HEK293 (cell line): ENCODE measurements at regions not wholly inside any gene's neighbourhood (a gene's known extent, or its start where the extent isn't known, plus 50 kb on each side); places are given as distances from the start of the nearest gene placed in this dataset.
A peak's percentile ranks its signal among the peaks of the same experiment; 100 is the strongest.

ENCODE experiments used
- HOXC10 ChIP-seq: sonication (generic); formaldehyde crosslinking; IDR thresholded peaks from 2 replicates; pipeline ENCODE4 v1.8.1; 2023; ENCODE audit warnings: mild to moderate bottlenecking, missing genetic modification reagents
- IKZF3 ChIP-seq: fragments of 450-650 bp; IDR thresholded peaks from 2 replicates; pipeline ENCODE4 v1.5.0; 2018; ENCODE audit warnings: missing biosample characterization, mild to moderate bottlenecking, missing genetic modification characterization, moderate library complexity
- MZF1 ChIP-seq: fragments of 450-650 bp; formaldehyde crosslinking; IDR thresholded peaks from 2 replicates; pipeline ENCODE4 v1.5.1; 2017; ENCODE audit warnings: missing biosample characterization, missing genetic modification characterization, borderline replicate concordance
- SP2 ChIP-seq: fragments of 450-650 bp; formaldehyde crosslinking; IDR thresholded peaks from 2 replicates; pipeline ENCODE4 v1.5.1; 2016; ENCODE audit warnings: missing biosample characterization, missing genetic modification characterization
- SP3 ChIP-seq: fragments of 450-650 bp; formaldehyde crosslinking; IDR thresholded peaks from 2 replicates; pipeline ENCODE4 v1.5.1; 2016; ENCODE audit warnings: missing biosample characterization, missing genetic modification characterization
- ZBTB44 ChIP-seq: fragments of 450-650 bp; IDR thresholded peaks from 2 replicates; pipeline ENCODE4 v1.5.1; 2018; ENCODE audit warnings: missing biosample characterization, mild to moderate bottlenecking, missing genetic modification characterization
- ZFP37 ChIP-seq: fragments of 450-650 bp; formaldehyde crosslinking; IDR thresholded peaks from 2 replicates; pipeline ENCODE4 v1.5.1; 2016; ENCODE audit warnings: missing biosample characterization, missing genetic modification characterization
- ZNF146 ChIP-seq: fragments of 450-650 bp; formaldehyde crosslinking; IDR thresholded peaks from 2 replicates; pipeline ENCODE4 v1.5.1; 2016; ENCODE audit warnings: missing biosample characterization, missing genetic modification characterization
- ZNF2 ChIP-seq: fragments of 450-650 bp; formaldehyde crosslinking; IDR thresholded peaks from 2 replicates; pipeline ENCODE4 v1.5.1; 2016; ENCODE audit warnings: missing biosample characterization, missing genetic modification characterization
- ZNF223 ChIP-seq: fragments of 450-650 bp; formaldehyde crosslinking; IDR thresholded peaks from 2 replicates; pipeline ENCODE4 v1.5.1; 2016; ENCODE audit warnings: missing biosample characterization, missing genetic modification characterization
- ZNF24 ChIP-seq: fragments of 450-650 bp; formaldehyde crosslinking; IDR thresholded peaks from 2 replicates; pipeline ENCODE4 v1.5.1; 2016; ENCODE audit warnings: missing biosample characterization, missing genetic modification characterization
- ZNF248 ChIP-seq: fragments of 450-650 bp; formaldehyde crosslinking; IDR thresholded peaks from 2 replicates; pipeline ENCODE4 v1.5.1; 2017; ENCODE audit warnings: missing biosample characterization, missing genetic modification characterization
- ZNF280D ChIP-seq: fragments of 450-650 bp; formaldehyde crosslinking; IDR thresholded peaks from 2 replicates; pipeline ENCODE4 v1.5.1; 2016; ENCODE audit warnings: missing biosample characterization, missing genetic modification characterization
- ZNF350 ChIP-seq: fragments of 450-650 bp; formaldehyde crosslinking; IDR thresholded peaks from 2 replicates; pipeline ENCODE4 v1.5.0; 2017; ENCODE audit warnings: missing biosample characterization, mild to moderate bottlenecking, missing genetic modification characterization
- ZNF391 ChIP-seq: fragments of 450-650 bp; formaldehyde crosslinking; IDR thresholded peaks from 2 replicates; pipeline ENCODE4 v1.5.1; 2016; ENCODE audit warnings: low read depth, missing biosample characterization, missing genetic modification characterization, borderline replicate concordance
- ZNF398 ChIP-seq: fragments of 450-650 bp; formaldehyde crosslinking; IDR thresholded peaks from 2 replicates; pipeline ENCODE4 v1.5.1; 2017; ENCODE audit warnings: missing biosample characterization, missing genetic modification characterization
- ZNF544 ChIP-seq: fragments of 450-650 bp; formaldehyde crosslinking; IDR thresholded peaks from 2 replicates; pipeline ENCODE4 v1.5.0; 2017; ENCODE audit warnings: missing biosample characterization, missing genetic modification characterization
- ZNF561 ChIP-seq: fragments of 450-650 bp; IDR thresholded peaks from 2 replicates; pipeline ENCODE4 v1.5.1; 2018; ENCODE audit warnings: missing biosample characterization, missing genetic modification characterization, borderline replicate concordance
- ZNF639 ChIP-seq: fragments of 450-650 bp; formaldehyde crosslinking; IDR thresholded peaks from 2 replicates; pipeline ENCODE4 v1.5.1; 2016; ENCODE audit warnings: missing biosample characterization, missing genetic modification characterization
- ZNF692 ChIP-seq: fragments of 450-650 bp; formaldehyde crosslinking; IDR thresholded peaks from 2 replicates; pipeline ENCODE4 v1.5.1; 2016; ENCODE audit warnings: missing biosample characterization, missing genetic modification characterization
- ZNF707 ChIP-seq: fragments of 450-650 bp; formaldehyde crosslinking; IDR thresholded peaks from 2 replicates; pipeline ENCODE4 v1.5.1; 2016; ENCODE audit warnings: missing biosample characterization, missing genetic modification characterization
- ZNF830 ChIP-seq: fragments of 450-650 bp; IDR thresholded peaks from 2 replicates; pipeline ENCODE4 v1.5.0; 2018; ENCODE audit warnings: missing biosample characterization, missing genetic modification characterization, low read depth, mild to moderate bottlenecking, moderate library complexity
- TF ChIP-seq, protein P1 (sequence below): fragments of 450-650 bp; formaldehyde crosslinking; IDR thresholded peaks from 2 replicates; pipeline ENCODE4 v1.5.1; 2016; ENCODE audit warnings: missing biosample characterization, missing genetic modification characterization, low read depth
- TF ChIP-seq, protein P2 (sequence below): fragments of 450-650 bp; formaldehyde crosslinking; IDR thresholded peaks from 2 replicates; pipeline ENCODE4 v1.5.1; 2016; ENCODE audit warnings: missing biosample characterization, missing genetic modification characterization
- TF ChIP-seq, protein P3 (sequence below): fragments of 450-650 bp; formaldehyde crosslinking; IDR thresholded peaks from 2 replicates; pipeline ENCODE4 v1.5.0; 2017; ENCODE audit warnings: missing biosample characterization, missing genetic modification characterization, borderline replicate concordance

DNA sequence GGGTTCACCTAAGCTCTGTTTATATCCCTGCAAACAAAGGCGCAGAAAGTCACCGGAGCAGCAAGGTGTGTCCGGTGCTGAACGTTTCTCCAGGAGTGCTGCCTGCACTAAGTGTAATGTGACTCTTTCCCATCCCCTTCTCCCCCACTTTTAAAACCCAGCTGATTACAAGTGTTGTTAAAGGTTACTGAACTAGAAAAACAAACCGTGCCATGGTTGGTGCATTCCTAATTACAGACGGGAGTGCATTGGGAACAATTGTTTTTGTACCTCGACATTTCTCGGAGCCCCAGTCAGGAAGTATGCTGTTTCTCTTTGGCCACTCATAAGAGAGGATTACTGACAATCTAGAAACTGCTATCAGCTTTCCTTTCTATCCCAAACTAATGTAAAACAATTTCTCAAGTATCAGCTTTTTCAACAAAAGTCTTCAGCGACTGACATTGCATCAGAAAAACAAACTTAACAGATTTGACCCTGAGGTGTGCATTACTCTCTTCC lies 441.0 kb upstream of the SALL1 start (continued):
- no peak for TF ChIP-seq SP3 (tag by site-specific recombination)
- peak; percentile 36; the same call in 1 of the 2 replicates for TF ChIP-seq ZNF398 (tag by site-specific recombination)
- TF ChIP-seq ZNF223 (tag by site-specific recombination) = no peak
- TF ChIP-seq ZNF692 (tag by site-specific recombination) = no peak
- no peak for TF ChIP-seq ZNF707 (tag by site-specific recombination)
- TF ChIP-seq ZNF544 (tag by site-specific recombination) = no peak
- TF ChIP-seq ZNF24 (tag by site-specific recombination) = no peak
- peak; percentile 59; the same call in 1 of the 2 replicates for TF ChIP-seq IKZF3 (tag by site-specific recombination)
- TF ChIP-seq ZNF248 = no peak
- no peak for TF ChIP-seq ZNF561 (tag by site-specific recombination)
- no peak for TF ChIP-seq ZNF350 (tag by site-specific recombination)
- TF ChIP-seq ZNF280D = no peak
- no peak for TF ChIP-seq ZNF2 (tag by site-specific recombination)
- TF ChIP-seq, protein P1, sequence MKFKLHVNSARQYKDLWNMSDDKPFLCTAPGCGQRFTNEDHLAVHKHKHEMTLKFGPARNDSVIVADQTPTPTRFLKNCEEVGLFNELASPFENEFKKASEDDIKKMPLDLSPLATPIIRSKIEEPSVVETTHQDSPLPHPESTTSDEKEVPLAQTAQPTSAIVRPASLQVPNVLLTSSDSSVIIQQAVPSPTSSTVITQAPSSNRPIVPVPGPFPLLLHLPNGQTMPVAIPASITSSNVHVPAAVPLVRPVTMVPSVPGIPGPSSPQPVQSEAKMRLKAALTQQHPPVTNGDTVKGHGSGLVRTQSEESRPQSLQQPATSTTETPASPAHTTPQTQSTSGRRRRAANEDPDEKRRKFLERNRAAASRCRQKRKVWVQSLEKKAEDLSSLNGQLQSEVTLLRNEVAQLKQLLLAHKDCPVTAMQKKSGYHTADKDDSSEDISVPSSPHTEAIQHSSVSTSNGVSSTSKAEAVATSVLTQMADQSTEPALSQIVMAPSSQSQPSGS (tag by site-specific recombination) = no peak
- TF ChIP-seq ZNF639 = no peak
- TF ChIP-seq SP2 (tag by site-specific recombination) = no peak
- TF ChIP-seq, protein P2, sequence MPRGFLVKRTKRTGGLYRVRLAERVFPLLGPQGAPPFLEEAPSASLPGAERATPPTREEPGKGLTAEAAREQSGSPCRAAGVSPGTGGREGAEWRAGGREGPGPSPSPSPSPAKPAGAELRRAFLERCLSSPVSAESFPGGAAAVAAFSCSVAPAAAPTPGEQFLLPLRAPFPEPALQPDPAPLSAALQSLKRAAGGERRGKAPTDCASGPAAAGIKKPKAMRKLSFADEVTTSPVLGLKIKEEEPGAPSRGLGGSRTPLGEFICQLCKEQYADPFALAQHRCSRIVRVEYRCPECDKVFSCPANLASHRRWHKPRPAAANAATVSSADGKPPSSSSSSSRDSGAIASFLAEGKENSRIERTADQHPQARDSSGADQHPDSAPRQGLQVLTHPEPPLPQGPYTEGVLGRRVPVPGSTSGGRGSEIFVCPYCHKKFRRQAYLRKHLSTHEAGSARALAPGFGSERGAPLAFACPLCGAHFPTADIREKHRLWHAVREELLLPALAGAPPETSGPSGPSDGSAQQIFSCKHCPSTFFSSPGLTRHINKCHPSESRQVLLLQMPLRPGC (tag by site-specific recombination) = no peak
- TF ChIP-seq HOXC10 = no peak
- TF ChIP-seq ZNF146 (tag by site-specific recombination) = no peak
- no peak for TF ChIP-seq ZNF391 (tag by site-specific recombination)
- TF ChIP-seq ZFP37 = no peak
- peak; percentile 61; the same call in 1 of the 2 replicates for TF ChIP-seq MZF1 (tag by site-specific recombination)
- TF ChIP-seq ZNF830 (tag by site-specific recombination) = no peak
- peak; percentile 55; the same call in 1 of the 2 replicates for TF ChIP-seq ZBTB44
- TF ChIP-seq, protein P3, sequence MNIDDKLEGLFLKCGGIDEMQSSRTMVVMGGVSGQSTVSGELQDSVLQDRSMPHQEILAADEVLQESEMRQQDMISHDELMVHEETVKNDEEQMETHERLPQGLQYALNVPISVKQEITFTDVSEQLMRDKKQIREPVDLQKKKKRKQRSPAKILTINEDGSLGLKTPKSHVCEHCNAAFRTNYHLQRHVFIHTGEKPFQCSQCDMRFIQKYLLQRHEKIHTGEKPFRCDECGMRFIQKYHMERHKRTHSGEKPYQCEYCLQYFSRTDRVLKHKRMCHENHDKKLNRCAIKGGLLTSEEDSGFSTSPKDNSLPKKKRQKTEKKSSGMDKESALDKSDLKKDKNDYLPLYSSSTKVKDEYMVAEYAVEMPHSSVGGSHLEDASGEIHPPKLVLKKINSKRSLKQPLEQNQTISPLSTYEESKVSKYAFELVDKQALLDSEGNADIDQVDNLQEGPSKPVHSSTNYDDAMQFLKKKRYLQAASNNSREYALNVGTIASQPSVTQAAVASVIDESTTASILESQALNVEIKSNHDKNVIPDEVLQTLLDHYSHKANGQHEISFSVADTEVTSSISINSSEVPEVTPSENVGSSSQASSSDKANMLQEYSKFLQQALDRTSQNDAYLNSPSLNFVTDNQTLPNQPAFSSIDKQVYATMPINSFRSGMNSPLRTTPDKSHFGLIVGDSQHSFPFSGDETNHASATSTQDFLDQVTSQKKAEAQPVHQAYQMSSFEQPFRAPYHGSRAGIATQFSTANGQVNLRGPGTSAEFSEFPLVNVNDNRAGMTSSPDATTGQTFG (tag by site-specific recombination) = no peak
